NCI-H460 (cell line): ENCODE measurements at regions not wholly inside any gene's neighbourhood (a gene's known extent, or its start where the extent isn't known, plus 50 kb on each side); places are given as distances from the start of the nearest gene placed in this dataset.

Source experiments
- DNase-seq: peaks from one replicate; pipeline ENCODE4 v3.0.0-alpha.2; 2016; ENCODE audit warnings: low read depth; ENCODE audit errors: extremely low read depth

- DNase-seq, result no peak
Observed at GRCh38 chr18:78696698-78697435, 282.8 kb upstream of the SALL3 start.

- DNase-seq, result no peak
Observed at GRCh38 chr18:78697446-78697845, 282.2 kb upstream of the SALL3 start.

GRCh38 chr18:78698914-78699313, 280.7 kb upstream of the SALL3 start:
- no peak for DNase-seq

GRCh38 chr18:78699499-78699898, 280.1 kb upstream of the SALL3 start:
- no peak for DNase-seq

GRCh38 chr18:78701771-78702396, 277.7 kb upstream of the SALL3 start:
- no peak for DNase-seq

GRCh38 chr18:78703291-78703690, 276.3 kb upstream of the SALL3 start:
- DNase-seq, result no peak

- DNase-seq, result no peak
Observed at GRCh38 chr18:78704971-78705461, 274.6 kb upstream of the SALL3 start.

- DNase-seq, result no peak
Observed at GRCh38 chr18:78709261-78709809, 270.3 kb upstream of the SALL3 start.

- DNase-seq, result no peak
Observed at GRCh38 chr18:78711316-78711715, 268.3 kb upstream of the SALL3 start.

- DNase-seq, result no peak
Observed at GRCh38 chr18:78711971-78712370, 267.6 kb upstream of the SALL3 start.

- DNase-seq, result no peak
Observed at GRCh38 chr18:78713069-78713468, 266.5 kb upstream of the SALL3 start.

GRCh38 chr18:78713726-78714125, 265.9 kb upstream of the SALL3 start:
- no peak for DNase-seq

GRCh38 chr18:78716022-78716421, 263.6 kb upstream of the SALL3 start:
- DNase-seq, result no peak

- no peak for DNase-seq
Observed at GRCh38 chr18:78716581-78716980, 263.0 kb upstream of the SALL3 start.

- no peak for DNase-seq
Observed at GRCh38 chr18:78717051-78717765, 262.4 kb upstream of the SALL3 start.

- no peak for DNase-seq
Observed at GRCh38 chr18:78717766-78718150, 261.9 kb upstream of the SALL3 start.

- DNase-seq, result no peak
Observed at GRCh38 chr18:78719821-78720220, 259.8 kb upstream of the SALL3 start.

- no peak for DNase-seq
Observed at GRCh38 chr18:78720456-78721237, 259.0 kb upstream of the SALL3 start.

GRCh38 chr18:78721238-78721875, 258.3 kb upstream of the SALL3 start:
- no peak for DNase-seq

- no peak for DNase-seq
Observed at GRCh38 chr18:78721981-78722380, 257.6 kb upstream of the SALL3 start.
